Smooth muscle cell (in vitro differentiated cells): ENCODE measurements at regions not wholly inside any gene's neighbourhood (a gene's known extent, or its start where the extent isn't known, plus 50 kb on each side); places are given as distances from the start of the nearest gene placed in this dataset.
"Not testable (repeated sequence)": the region's sequence is repeated elsewhere in the genome, so short reads cannot be mapped to it uniquely, and the experiment has no call there.

Experiments used
- DNase-seq: peaks from one replicate; lab custom pipeline; 2025; ENCODE audit not compliant: unreplicated experiment; lab: John Stamatoyannopoulos, UW
- H2AFZ ChIP-seq: fragments of 200-600 bp; sonication (generic); 2 replicates; pipeline ENCODE4 v1.6.0; 2016; ENCODE audit warnings: antibody characterized with exemption, low read depth, mild to moderate bottlenecking
- H3F3A ChIP-seq: fragments of 200-600 bp; sonication (generic); 2 replicates; pipeline ENCODE4 v1.6.0; 2017; ENCODE audit warnings: antibody characterized with exemption, low read depth
- H3K27ac ChIP-seq: fragments of 200-600 bp; sonication (generic); 2 replicates; pipeline ENCODE4 v1.5.1; 2016; ENCODE audit warnings: low read depth, mild to moderate bottlenecking
- H3K27me3 ChIP-seq: fragments of 200-600 bp; sonication (generic); 2 replicates; pipeline ENCODE4 v1.6.1; 2016; ENCODE audit warnings: low read depth, mild to moderate bottlenecking
- H3K36me3 ChIP-seq: fragments of 200-600 bp; sonication (generic); 2 replicates; pipeline ENCODE4 v1.5.1; 2016; ENCODE audit warnings: low read depth
- H3K4me1 ChIP-seq: fragments of 200-600 bp; sonication (generic); 2 replicates; pipeline ENCODE4 v1.5.1; 2016; ENCODE audit warnings: low read depth
- H3K4me2 ChIP-seq: fragments of 200-600 bp; sonication (generic); 2 replicates; pipeline ENCODE4 v1.6.0; 2016; ENCODE audit warnings: mild to moderate bottlenecking
- H3K4me3 ChIP-seq: fragments of 200-600 bp; sonication (generic); 2 replicates; pipeline ENCODE4 v1.5.1; 2016; ENCODE audit warnings: mild to moderate bottlenecking
- H3K79me2 ChIP-seq: fragments of 200-600 bp; sonication (generic); 2 replicates; pipeline ENCODE4 v1.6.0; 2016; ENCODE audit warnings: low read depth, mild to moderate bottlenecking
- H3K9ac ChIP-seq: fragments of 200-600 bp; sonication (generic); 2 replicates; pipeline ENCODE4 v1.6.0; 2016; ENCODE audit warnings: low read depth
- H3K9me3 ChIP-seq: fragments of 200-600 bp; sonication (generic); replicated peaks from 2 replicates; pipeline ENCODE4 v1.5.1; 2016; ENCODE audit warnings: low read depth
- H4K20me1 ChIP-seq: fragments of 200-600 bp; sonication (generic); 2 replicates; pipeline ENCODE4 v1.6.0; 2016; ENCODE audit warnings: low read depth
- WGBS: methylation state at CpG from one replicate; pipeline ENCODE4 v1.1.7; 2016; ENCODE audit warnings: low lambda C conversion rate; 5-methylcytosine and 5-hydroxymethylcytosine counted together
- TF ChIP-seq, protein P1 (sequence below): fragments of 200-600 bp; sonication (generic); IDR thresholded peaks from 2 replicates; pipeline ENCODE4 v1.5.1; 2017; ENCODE audit warnings: borderline replicate concordance, mild to moderate bottlenecking, antibody characterized with exemption; ENCODE audit not compliant: insufficient read depth, poor library complexity, severe bottlenecking

DNA sequence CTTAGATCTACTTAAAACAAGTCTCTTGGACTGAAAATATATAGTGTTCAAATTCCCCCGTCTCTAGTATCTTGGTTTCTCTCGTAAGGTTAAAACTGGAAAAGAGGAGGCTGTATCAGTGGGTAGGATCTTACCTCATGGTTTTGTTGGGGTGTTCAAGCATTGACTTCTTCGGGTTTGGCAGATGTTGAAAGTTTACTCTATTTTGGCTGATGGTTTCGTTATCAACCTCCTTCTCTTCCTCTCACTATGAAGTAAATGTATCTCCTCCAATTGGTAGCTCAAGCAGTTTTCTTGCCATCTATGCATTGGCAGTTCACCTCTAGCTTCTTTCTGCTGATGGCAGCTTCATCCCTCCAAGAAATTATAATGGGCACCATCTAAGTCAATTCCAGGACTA, 506.5 kb upstream of the GRIN3A start:
- Histone ChIP-seq H2AFZ (no peak overlapping the region), H3K9ac (no peak overlapping the region), H4K20me1 (no peaks in the 10 kb centered on the region), H3K9me3 (no peaks in the 10 kb centered on the region), H3K27me3 (no peaks in the 10 kb centered on the region), H3K4me2 (no peak overlapping the region), H3K79me2 (no peaks in the 10 kb centered on the region), H3K4me3 (no peak overlapping the region), H3K4me1 (no peaks in the 10 kb centered on the region), H3F3A (no peaks in the 10 kb centered on the region), H3K36me3 (no peaks in the 10 kb centered on the region), H3K27ac (no peak overlapping the region)
- WGBS: 80% methylated on average over 4 of the region's 4 CpGs
- no peak for DNase-seq
- TF ChIP-seq, protein P1, sequence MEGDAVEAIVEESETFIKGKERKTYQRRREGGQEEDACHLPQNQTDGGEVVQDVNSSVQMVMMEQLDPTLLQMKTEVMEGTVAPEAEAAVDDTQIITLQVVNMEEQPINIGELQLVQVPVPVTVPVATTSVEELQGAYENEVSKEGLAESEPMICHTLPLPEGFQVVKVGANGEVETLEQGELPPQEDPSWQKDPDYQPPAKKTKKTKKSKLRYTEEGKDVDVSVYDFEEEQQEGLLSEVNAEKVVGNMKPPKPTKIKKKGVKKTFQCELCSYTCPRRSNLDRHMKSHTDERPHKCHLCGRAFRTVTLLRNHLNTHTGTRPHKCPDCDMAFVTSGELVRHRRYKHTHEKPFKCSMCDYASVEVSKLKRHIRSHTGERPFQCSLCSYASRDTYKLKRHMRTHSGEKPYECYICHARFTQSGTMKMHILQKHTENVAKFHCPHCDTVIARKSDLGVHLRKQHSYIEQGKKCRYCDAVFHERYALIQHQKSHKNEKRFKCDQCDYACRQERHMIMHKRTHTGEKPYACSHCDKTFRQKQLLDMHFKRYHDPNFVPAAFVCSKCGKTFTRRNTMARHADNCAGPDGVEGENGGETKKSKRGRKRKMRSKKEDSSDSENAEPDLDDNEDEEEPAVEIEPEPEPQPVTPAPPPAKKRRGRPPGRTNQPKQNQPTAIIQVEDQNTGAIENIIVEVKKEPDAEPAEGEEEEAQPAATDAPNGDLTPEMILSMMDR: no peak

DNA sequence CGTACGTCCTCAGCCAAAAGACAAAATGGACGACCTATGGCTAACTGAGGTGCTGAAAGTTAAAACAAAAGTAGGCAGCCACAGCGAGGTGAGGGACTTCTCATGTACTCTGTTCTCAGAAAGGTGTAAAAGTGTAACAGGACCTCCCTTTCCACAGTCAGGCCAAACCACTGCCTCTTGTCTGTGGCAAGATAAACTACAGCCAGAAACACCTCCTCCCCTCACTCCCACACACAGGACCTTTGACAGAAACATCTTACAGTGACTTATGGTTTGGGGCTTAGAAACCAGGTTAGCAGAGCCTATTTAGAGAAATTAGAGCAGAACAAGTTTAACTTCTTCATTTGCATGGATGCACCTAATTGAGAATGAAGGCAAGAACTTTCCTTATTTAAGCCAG, 499.1 kb upstream of the GRIN3A start:
- Histone ChIP-seq H3K9ac (no peak overlapping the region), H3F3A (no peaks in the 10 kb centered on the region), H3K4me3 (no peak overlapping the region), H3K4me2 (no peak overlapping the region), H3K27me3 (no peaks in the 10 kb centered on the region), H2AFZ (no peak overlapping the region), H3K79me2 (no peaks in the 10 kb centered on the region), H3K9me3 (no peaks in the 10 kb centered on the region), H3K4me1 (no peaks in the 10 kb centered on the region), H4K20me1 (no peaks in the 10 kb centered on the region), H3K36me3 (no peaks in the 10 kb centered on the region), H3K27ac (no peak overlapping the region)
- TF ChIP-seq, protein P1: no peak
- no peak for DNase-seq
- WGBS: 69% methylated on average over 4 of the region's 4 CpGs

GRCh38 chr9:102237094-102237493, 498.6 kb upstream of the GRIN3A start:
- no peaks in the 10 kb centered on the region for H3F3A ChIP-seq
- 73% methylated on average over 1 of the region's 1 CpG for WGBS

GRCh38 chr9:102227416-102227815, 489.0 kb upstream of the GRIN3A start:
- not testable (repeated sequence) for H4K20me1 ChIP-seq, H3F3A ChIP-seq, DNase-seq, H3K79me2 ChIP-seq, H3K36me3 ChIP-seq, H3K27me3 ChIP-seq, H3K4me1 ChIP-seq, H3K9me3 ChIP-seq, H2AFZ ChIP-seq, H3K4me2 ChIP-seq, H3K4me3 ChIP-seq, H3K27ac ChIP-seq, H3K9ac ChIP-seq
- WGBS: 92% methylated on average over 4 of the region's 4 CpGs

More at GRCh38 chr9:102237094-102237493, 498.6 kb upstream of the GRIN3A start:
- Histone ChIP-seq H3K27me3 (no peaks in the 10 kb centered on the region), H3K27ac (no peak overlapping the region), H4K20me1 (no peaks in the 10 kb centered on the region), H3K4me2 (no peak overlapping the region), H3K4me3 (no peak overlapping the region), H3K36me3 (no peaks in the 10 kb centered on the region), H3K9ac (no peak overlapping the region), H3K9me3 (no peaks in the 10 kb centered on the region), H2AFZ (no peak overlapping the region), H3K79me2 (no peaks in the 10 kb centered on the region), H3K4me1 (no peaks in the 10 kb centered on the region)
- TF ChIP-seq, protein P1: no peak
- DNase-seq: no peak
